ENCODE measurements at regions not wholly inside any gene's neighbourhood (a gene's known extent, or its start where the extent isn't known, plus 50 kb on each side); places are given as distances from the start of the nearest gene placed in this dataset.

GRCh38 chr1:163922743-163923201 is 601.0 kb downstream of the NUF2 start:
- Histone ChIP-seq H3K36me3 (ENCODE audit: insufficient read depth) (no peaks in the 10 kb centered on the region), H3K27ac (ENCODE audit: low read depth) (no peak overlapping the region), H3K4me1 (ENCODE audit: insufficient read depth) (peaks cover 1% of the 10 kb centered on the region), H3K4me3 (ENCODE audit: low read depth, low read length) (no peak overlapping the region)
- no peak for DNase-seq (ENCODE audit: extremely low spot score)

GRCh38 chr1:163924041-163924440 is 602.3 kb downstream of the NUF2 start:
- DNase-seq (ENCODE audit: extremely low spot score), result no peak
- WGBS, result 91% methylated on average over 3 of the region's 3 CpGs
- H3K4me3 ChIP-seq (ENCODE audit: low read depth, low read length), result no peak overlapping the region
- H3K36me3 ChIP-seq (ENCODE audit: insufficient read depth), result no peaks in the 10 kb centered on the region
- peaks cover 1% of the 10 kb centered on the region for H3K4me1 ChIP-seq (ENCODE audit: insufficient read depth)
- H3K27ac ChIP-seq (ENCODE audit: low read depth), result no peak overlapping the region

- H3K27ac ChIP-seq (ENCODE audit: low read depth), result no peak overlapping the region
- H3K36me3 ChIP-seq (ENCODE audit: insufficient read depth), result no peaks in the 10 kb centered on the region
- no peak overlapping the region for H3K4me3 ChIP-seq (ENCODE audit: low read depth, low read length)
- H3K4me1 ChIP-seq (ENCODE audit: insufficient read depth), result peaks cover 1% of the 10 kb centered on the region
- 92% methylated on average over 1 of the region's 1 CpG for WGBS
- no peak for DNase-seq (ENCODE audit: extremely low spot score)
Observed at GRCh38 chr1:163927493-163927892, 605.7 kb downstream of the NUF2 start.

- H3K27ac ChIP-seq (ENCODE audit: low read depth), result no peak overlapping the region
- DNase-seq (ENCODE audit: extremely low spot score), result no peak
- peaks cover 1% of the 10 kb centered on the region for H3K4me1 ChIP-seq (ENCODE audit: insufficient read depth)
- no peaks in the 10 kb centered on the region for H3K36me3 ChIP-seq (ENCODE audit: insufficient read depth)
- H3K4me3 ChIP-seq (ENCODE audit: low read depth, low read length), result no peak overlapping the region
Observed at GRCh38 chr1:163928069-163928468, 606.3 kb downstream of the NUF2 start.

GRCh38 chr1:163928651-163929050 is 606.9 kb downstream of the NUF2 start:
- Histone ChIP-seq H3K27ac (ENCODE audit: low read depth) (no peak overlapping the region), H3K4me3 (ENCODE audit: low read depth, low read length) (no peak overlapping the region), H3K36me3 (ENCODE audit: insufficient read depth) (no peaks in the 10 kb centered on the region), H3K4me1 (ENCODE audit: insufficient read depth) (peaks cover 1% of the 10 kb centered on the region)
- DNase-seq (ENCODE audit: extremely low spot score), result no peak

- Histone ChIP-seq H3K36me3 (ENCODE audit: insufficient read depth) (no peaks in the 10 kb centered on the region), H3K4me3 (ENCODE audit: low read depth, low read length) (no peak overlapping the region), H3K27ac (ENCODE audit: low read depth) (no peak overlapping the region), H3K4me1 (ENCODE audit: insufficient read depth) (no peaks in the 10 kb centered on the region)
- WGBS, result 91% methylated on average over 3 of the region's 3 CpGs
- no peak for DNase-seq (ENCODE audit: extremely low spot score)
Observed at GRCh38 chr1:163932901-163933300, 611.1 kb downstream of the NUF2 start.

- no peak for DNase-seq (ENCODE audit: extremely low spot score)
- WGBS, result 51% methylated on average over 3 of the region's 3 CpGs
- Histone ChIP-seq H3K36me3 (ENCODE audit: insufficient read depth) (no peaks in the 10 kb centered on the region), H3K4me3 (ENCODE audit: low read depth, low read length) (no peak overlapping the region), H3K4me1 (ENCODE audit: insufficient read depth) (no peaks in the 10 kb centered on the region), H3K27ac (ENCODE audit: low read depth) (no peak overlapping the region)
Observed at GRCh38 chr1:163933437-163933836, 611.7 kb downstream of the NUF2 start.

GRCh38 chr1:163935738-163936374 is 614.1 kb downstream of the NUF2 start:
- no peaks in the 10 kb centered on the region for H3K4me1 ChIP-seq (ENCODE audit: insufficient read depth)
- H3K4me3 ChIP-seq (ENCODE audit: low read depth, low read length), result no peak overlapping the region
- H3K27ac ChIP-seq (ENCODE audit: low read depth), result no peak overlapping the region
- WGBS, result 90% methylated on average over 3 of the region's 3 CpGs
- H3K36me3 ChIP-seq (ENCODE audit: insufficient read depth), result no peaks in the 10 kb centered on the region
- DNase-seq (ENCODE audit: extremely low spot score), result no peak

- no peak for DNase-seq (ENCODE audit: extremely low spot score)
- 99% methylated on average over 1 of the region's 1 CpG for WGBS
- Histone ChIP-seq H3K4me3 (ENCODE audit: low read depth, low read length) (no peak overlapping the region), H3K4me1 (ENCODE audit: insufficient read depth) (no peaks in the 10 kb centered on the region), H3K36me3 (ENCODE audit: insufficient read depth) (no peaks in the 10 kb centered on the region), H3K27ac (ENCODE audit: low read depth) (no peak overlapping the region)
Observed at GRCh38 chr1:163959622-163960021, 599.4 kb upstream of the PBX1 start.

GRCh38 chr1:163970151-163970550 is 588.8 kb upstream of the PBX1 start:
- Histone ChIP-seq H3K4me1 (ENCODE audit: insufficient read depth) (no peaks in the 10 kb centered on the region), H3K36me3 (ENCODE audit: insufficient read depth) (no peaks in the 10 kb centered on the region), H3K4me3 (ENCODE audit: low read depth, low read length) (no peak overlapping the region), H3K27ac (ENCODE audit: low read depth) (no peak overlapping the region)
- DNase-seq (ENCODE audit: extremely low spot score), result no peak
- WGBS, result 77% methylated on average over 2 of the region's 2 CpGs

GRCh38 chr1:163970699-163971098 is 588.3 kb upstream of the PBX1 start:
- DNase-seq (ENCODE audit: extremely low spot score), result no peak
- H3K4me1 ChIP-seq (ENCODE audit: insufficient read depth), result no peaks in the 10 kb centered on the region
- no peak overlapping the region for H3K4me3 ChIP-seq (ENCODE audit: low read depth, low read length)
- no peaks in the 10 kb centered on the region for H3K36me3 ChIP-seq (ENCODE audit: insufficient read depth)
- 61% methylated on average over 4 of the region's 4 CpGs for WGBS
- H3K27ac ChIP-seq (ENCODE audit: low read depth), result no peak overlapping the region

GRCh38 chr1:163973586-163973985 is 585.4 kb upstream of the PBX1 start:
- no peak for DNase-seq (ENCODE audit: extremely low spot score)
- Histone ChIP-seq H3K4me1 (ENCODE audit: insufficient read depth) (no peaks in the 10 kb centered on the region), H3K27ac (ENCODE audit: low read depth) (no peak overlapping the region), H3K4me3 (ENCODE audit: low read depth, low read length) (no peak overlapping the region), H3K36me3 (ENCODE audit: insufficient read depth) (no peaks in the 10 kb centered on the region)

- H3K27ac ChIP-seq (ENCODE audit: low read depth), result no peak overlapping the region
Observed at GRCh38 chr1:163974120-163974519, 584.9 kb upstream of the PBX1 start.

GRCh38 chr1:163980394-163980793 is 578.6 kb upstream of the PBX1 start:
- Histone ChIP-seq H3K36me3 (ENCODE audit: insufficient read depth) (no peaks in the 10 kb centered on the region), H3K4me1 (ENCODE audit: insufficient read depth) (no peaks in the 10 kb centered on the region), H3K4me3 (ENCODE audit: low read depth, low read length) (no peak overlapping the region), H3K27ac (ENCODE audit: low read depth) (no peak overlapping the region)
- 61% methylated on average over 1 of the region's 1 CpG for WGBS
- no peak for DNase-seq (ENCODE audit: extremely low spot score)

More at GRCh38 chr1:163974120-163974519, 584.9 kb upstream of the PBX1 start:
- no peaks in the 10 kb centered on the region for H3K4me1 ChIP-seq (ENCODE audit: insufficient read depth)
- no peak overlapping the region for H3K4me3 ChIP-seq (ENCODE audit: low read depth, low read length)
- 65% methylated on average over 2 of the region's 2 CpGs for WGBS
- DNase-seq (ENCODE audit: extremely low spot score), result no peak
- no peaks in the 10 kb centered on the region for H3K36me3 ChIP-seq (ENCODE audit: insufficient read depth)

- no peak for DNase-seq (ENCODE audit: extremely low spot score)
- Histone ChIP-seq H3K27ac (ENCODE audit: low read depth) (no peak overlapping the region), H3K4me1 (ENCODE audit: insufficient read depth) (no peaks in the 10 kb centered on the region), H3K36me3 (ENCODE audit: insufficient read depth) (no peaks in the 10 kb centered on the region), H3K4me3 (ENCODE audit: low read depth, low read length) (no peak overlapping the region)
- 69% methylated on average over 2 of the region's 2 CpGs for WGBS
Observed at GRCh38 chr1:163981500-163982030, 577.4 kb upstream of the PBX1 start.
